NCI-H69 (cell line): ENCODE measurements at regions not wholly inside any gene's neighbourhood (a gene's known extent, or its start where the extent isn't known, plus 50 kb on each side); places are given as distances from the start of the nearest gene placed in this dataset.
"Not testable (repeated sequence)": the region's sequence is repeated elsewhere in the genome, so short reads cannot be mapped to it uniquely, and the experiment has no call there.

Experiments
- DNase-seq: peaks from one replicate; lab custom pipeline; 2025; lab: John Stamatoyannopoulos, UW

DNA sequence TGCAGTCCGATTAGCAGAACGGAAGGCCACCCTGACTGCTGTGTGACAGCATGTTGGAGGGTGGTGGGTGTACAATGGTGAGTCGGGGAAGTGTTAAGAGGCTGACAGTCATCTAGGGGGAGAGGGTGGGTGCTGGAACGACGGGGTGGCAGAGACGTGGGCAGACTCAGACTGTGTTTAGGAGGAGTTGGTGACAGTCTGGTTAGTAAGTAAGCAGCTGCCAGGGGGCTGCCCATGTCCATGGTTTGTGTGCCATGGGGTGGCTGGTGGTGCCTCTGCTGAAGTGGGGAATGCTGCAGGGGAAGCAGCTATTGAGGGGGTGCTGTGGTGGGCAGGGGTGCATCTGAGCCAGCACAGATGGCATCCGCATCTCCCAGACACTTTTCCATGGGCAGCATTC, 51.3 kb upstream of the BOD1 start:
- DNase-seq: no peak

DNA sequence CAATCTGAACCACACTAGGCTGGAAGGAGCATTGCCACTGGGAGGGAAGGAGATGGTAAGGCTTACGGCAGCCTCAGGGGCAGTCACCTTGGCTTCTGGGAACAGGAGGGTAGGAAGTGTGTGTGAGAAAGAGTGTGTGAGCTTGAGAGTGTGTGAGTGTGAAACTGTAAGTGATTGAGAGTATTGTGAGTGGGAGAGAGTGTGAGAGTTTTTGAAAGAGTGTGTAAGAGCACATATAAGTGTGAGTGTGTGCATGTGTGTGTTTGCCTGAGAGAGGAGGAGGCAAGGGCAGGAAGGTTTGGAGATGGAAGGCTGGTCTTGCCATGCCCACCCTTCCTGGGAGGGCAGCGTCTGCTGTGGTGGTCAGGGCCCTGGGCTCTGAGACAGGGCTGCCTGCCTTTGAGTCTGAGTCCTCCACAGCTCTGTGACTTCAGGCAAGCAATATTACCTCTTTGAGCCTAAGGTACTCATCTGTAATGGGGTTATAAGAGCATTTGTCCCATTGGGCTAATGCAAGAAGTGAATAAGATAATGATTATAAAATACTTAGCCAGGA, 51.9 kb upstream of the BOD1 start:
- DNase-seq: no peak

DNA sequence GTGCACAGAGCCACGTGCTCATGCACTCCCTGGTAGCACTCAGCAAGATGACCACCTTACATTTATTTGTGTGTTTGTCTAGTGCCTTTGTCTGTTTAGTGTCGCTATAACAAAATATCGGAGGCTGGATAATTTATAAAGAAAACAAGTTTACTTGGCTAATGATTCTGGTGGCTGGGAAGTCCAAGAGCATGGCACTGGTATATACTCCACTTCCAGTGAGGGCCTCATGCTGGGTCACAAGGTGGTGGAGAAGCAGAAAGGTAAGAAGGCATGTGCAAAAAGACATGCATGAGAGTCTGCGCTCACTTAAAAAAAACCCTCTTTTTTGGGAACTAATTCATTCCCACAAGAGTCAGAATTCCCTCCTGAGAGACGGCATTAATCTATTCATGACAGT, 52.5 kb upstream of the BOD1 start:
- no peak for DNase-seq

DNA sequence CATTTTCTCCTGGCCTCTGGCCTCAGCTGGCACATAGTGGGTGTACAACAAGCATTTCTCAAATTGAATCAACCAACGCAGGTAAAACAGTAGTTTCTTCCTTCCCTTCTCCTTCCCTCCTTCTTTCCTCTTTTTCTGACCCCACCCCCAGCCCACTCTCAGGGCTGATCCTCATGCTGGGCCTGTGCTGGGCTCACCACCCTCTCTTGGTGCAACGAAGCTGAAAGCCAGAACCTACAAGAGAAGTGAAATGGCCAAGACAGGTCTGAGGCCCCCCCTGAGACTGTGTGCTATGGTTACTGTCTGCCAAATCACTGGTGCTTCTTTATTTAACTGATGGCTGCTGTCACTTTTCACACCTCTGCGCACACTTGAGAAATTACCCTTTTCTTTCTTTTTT, 53.0 kb upstream of the BOD1 start:
- no peak for DNase-seq

DNA sequence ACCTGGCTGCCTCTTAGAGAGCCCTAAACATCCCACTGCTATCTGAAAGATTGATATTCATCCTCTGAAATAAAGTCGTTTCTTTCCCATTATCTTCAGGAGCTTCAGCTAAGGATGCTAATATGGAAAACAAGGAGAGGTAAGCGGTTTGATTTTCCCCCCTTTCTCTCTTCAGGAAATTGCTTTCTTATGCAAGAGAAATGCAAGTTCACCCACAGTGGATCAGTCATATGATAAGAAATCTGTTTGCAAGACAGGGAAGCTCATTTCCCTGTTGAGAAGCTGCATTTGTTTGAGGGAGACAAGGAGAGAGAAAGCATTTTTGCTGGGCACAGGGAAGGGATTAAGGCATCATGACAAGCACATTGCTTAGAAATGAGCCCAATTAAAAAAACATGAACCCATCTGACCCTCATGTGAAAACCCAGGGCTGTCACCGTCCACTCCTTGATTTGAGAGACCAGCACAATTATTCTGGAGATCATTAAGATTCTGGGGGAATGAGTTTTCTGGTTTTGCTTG, 53.7 kb upstream of the BOD1 start:
- no peak for DNase-seq

DNA sequence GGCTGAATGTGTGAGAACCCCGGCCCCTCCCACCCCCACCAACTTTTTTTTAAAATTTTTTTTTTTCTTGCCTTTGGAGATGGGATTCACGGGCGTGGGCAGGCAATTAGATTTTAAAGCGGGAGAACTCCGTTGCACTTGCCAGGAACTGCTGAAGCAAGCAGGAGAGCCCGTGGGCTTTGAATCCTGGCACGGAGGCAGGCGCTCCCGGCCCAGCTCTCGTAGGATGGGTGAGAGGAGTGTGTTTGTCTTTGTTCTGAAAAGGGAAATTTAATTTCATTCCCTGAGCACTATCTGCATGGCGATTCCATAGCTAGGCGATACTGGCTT, 54.3 kb upstream of the BOD1 start:
- DNase-seq: no peak

DNA sequence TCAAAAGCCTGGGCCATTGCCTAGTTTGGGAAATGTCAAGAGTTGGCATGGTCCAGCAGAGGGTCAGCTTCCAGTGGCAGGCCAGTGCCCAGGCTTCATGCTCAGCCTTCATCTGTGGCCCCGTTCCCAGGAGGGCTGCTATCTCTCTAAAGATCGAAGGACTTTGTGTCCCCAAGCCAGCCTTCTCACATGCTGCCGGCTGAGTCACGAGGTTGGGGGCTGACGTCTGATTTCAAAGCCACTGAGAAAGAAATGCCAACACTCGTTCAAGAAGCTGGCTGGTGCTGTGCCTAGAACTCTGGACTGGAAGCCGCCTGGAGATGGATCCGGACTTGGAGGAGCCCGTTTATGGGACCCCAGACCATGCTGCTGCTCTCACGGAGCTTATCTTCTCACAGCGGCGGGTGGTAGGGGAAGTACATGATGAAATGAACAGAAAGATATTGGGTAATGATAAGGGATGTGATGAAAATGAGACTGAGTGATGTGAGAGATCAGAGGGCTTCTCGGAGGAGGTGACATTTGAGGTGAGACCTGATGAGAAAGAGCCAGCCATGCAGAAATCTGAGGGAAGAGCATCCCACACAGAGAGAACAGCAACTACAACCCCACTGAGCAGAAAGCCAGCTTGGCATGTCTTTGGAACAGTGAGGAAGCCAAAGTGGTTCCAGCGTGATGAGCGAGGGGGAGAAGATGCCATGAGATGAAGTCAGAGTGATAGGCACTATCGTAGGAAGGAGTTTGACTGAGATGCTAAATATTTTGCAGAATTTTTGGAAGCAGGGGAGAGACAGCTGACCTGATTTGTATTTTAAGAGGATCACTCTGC, 54.9 kb upstream of the BOD1 start:
- no peak for DNase-seq

DNA sequence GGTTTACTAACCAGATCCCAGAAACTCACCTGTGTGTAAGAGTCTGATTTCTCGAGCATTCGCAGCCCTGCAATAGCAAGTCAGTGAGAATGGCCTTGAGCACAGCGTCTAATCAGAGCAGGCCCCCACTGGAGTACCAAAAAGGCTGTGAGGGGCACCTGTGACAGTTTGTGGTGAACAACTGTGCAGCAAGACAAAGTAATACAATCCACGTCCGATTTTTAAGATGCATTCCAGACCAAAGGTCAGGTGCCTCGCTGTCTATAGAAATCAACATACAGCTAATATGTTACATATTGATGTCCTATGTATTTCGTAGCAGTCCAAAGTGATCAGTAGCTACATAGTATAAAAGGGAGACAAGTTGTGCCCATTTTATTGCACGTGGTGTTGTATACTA, 55.7 kb upstream of the BOD1 start:
- DNase-seq: no peak

DNA sequence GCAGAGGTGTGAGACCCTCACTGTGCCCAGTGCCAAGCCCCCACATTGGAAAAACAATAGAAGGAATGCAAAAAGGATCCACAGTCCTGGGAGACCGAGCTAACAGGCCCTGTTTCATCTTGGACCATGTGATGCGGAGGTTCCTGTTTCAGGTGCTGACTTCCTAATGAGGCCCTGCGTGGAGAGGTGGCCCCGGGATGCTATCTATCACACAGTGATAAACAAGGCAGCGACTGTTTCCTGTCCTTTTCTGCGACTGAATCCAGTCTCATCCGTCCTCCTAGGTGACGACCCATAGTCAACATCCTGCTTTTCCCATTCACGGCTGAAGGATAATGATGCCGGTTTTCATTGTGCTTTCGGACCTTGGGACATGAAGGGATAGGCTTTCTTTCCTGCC, 56.4 kb upstream of the BOD1 start:
- no peak for DNase-seq

DNA sequence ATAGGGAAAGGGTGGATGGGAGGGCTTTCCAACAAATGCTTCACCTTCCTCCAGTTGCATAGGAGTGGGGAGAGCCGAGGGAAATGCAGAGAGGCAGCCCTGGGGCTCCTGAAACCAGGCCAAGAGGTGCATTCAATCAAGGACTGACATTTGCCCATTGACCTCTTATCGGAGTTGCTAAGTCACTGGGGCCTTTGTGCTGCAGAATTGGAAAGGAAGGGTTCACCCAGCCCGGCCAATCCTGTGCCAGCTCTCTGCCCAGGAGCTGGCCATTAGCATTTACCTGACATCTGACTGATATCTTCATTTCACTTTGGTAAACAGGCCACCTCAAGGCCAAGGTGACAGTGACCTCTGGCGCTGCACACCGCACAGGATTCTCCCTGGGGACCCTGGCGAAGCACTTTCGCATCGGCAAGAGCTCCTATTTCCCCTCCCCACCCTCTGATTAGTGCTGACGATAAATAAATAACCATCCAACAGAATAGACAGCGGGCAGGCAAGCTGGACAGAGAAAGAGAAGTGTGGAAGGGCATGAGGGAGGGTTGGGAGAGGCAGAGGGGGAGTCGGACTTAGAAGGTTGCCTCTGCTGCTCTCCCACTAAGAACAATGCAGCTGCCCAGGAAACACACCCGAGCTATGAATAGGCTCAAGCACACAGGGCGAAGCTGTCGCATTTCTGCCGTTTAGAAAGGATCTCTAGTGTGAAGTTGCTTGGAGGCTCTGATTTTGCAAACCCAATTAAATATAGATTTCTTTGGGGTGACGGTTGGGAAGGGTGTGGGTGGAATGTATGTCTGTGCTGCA, 57.0 kb upstream of the BOD1 start:
- DNase-seq: no peak

DNA sequence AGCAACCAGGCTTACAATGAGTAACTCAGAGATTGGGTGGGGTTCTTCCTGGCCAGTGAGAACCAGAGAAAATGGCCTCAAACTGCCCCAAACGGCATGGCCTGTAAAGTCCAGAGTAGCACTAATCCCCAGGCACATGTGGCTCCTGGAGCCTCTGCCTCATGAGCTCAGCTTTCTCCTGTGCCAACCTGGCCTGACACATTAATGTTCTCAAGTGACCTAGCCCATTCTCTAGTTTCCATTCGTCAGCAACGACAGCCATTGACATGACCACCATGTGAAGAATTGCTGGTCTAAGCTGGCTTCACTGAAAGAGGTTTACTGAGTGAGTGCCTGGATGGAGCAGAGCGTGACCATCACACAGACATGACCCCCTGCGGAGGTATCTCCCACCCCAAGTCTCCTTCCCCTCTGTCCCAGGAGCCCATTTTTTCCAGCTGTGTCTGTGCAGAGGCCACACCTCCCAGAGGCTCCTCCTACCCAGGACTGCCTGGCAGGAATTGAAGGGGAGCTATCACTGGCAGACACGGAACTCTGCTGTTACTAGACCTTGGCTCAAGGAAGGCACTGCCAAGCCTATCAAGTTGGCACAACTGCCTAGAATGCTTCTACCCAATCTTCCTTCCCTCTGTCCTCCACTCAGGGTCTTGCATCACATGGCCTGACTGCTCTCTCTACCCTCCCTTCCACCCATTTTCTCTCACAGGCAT, 59.0 kb upstream of the BOD1 start:
- DNase-seq: no peak

DNA sequence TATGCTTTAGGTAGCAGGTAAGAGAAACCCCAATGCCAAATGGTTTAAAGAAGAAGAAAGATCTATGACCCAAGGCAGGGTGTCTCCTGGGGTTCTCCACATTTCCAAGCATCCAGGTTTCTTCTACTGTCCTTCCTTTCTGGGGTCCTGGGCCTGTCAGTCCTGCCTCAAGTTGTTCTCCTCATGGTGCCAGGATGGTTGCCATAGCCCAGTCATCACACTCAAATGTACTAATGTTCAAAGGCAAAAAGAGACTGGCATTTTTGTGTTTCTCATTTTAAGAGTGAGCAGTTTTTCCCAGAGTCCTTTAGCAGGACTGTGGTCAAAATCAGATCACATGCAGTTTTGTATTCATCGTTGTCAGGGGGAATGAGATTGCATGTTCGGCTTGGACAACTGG, 59.9 kb upstream of the BOD1 start:
- no peak for DNase-seq

DNA sequence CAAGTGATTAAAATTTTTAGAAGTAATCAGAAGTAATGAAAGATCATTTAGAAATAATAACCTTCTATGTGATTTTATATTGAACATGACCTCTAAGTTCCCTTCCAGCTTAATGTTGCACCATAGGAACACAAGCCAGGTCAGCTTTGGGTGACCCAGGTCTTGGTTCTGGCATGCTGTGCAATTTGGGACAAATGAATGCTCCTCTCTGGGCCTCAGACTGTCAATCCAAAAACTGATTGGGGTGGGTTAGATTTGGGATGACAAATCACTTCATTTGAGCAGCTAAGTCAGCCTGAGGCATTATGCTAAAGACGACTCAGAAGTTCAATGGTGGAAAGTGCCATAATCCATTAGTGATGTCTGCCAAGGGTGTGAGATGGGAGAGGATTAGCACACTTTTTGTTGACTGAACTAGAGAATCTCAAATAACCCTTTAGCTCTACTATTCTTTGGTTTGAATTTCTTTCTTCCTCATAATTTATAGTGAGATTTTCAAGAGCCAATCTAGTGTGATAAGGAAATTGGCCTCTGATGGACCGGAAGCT, 60.7 kb upstream of the BOD1 start:
- DNase-seq: no peak

DNA sequence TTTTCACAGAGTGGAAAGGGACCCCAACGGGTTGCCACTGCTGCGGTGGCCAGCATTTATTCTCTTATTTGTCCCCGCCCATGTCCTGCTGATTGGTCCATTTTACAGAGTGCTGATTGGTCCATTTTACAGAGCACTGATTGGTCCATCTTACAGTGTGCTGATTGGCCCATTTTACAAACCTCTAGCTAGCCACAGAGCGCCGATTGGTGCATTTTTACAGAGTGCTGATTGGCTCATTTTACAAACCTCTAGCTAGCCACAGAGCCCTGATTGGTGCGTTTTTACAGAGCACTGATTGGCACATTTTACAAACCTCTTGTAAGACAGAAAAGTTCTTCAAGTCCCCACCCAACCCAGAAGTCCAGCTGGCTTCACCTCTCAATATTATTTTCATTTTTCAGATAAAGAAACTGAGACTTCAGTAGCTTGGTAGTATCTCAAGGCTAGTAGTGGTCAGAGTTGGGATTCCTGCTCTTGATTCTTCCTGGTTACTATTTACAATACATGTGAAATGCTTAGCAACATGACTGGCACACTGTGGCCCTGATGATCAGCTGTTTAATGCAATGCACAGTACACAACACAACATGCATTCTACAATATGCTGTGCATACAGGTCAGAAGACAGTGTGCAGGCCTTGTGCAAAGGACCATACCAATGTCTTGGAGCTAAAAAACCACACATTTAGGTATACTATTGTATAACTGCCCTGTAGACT, 63.6 kb upstream of the BOD1 start:
- no peak for DNase-seq

DNA sequence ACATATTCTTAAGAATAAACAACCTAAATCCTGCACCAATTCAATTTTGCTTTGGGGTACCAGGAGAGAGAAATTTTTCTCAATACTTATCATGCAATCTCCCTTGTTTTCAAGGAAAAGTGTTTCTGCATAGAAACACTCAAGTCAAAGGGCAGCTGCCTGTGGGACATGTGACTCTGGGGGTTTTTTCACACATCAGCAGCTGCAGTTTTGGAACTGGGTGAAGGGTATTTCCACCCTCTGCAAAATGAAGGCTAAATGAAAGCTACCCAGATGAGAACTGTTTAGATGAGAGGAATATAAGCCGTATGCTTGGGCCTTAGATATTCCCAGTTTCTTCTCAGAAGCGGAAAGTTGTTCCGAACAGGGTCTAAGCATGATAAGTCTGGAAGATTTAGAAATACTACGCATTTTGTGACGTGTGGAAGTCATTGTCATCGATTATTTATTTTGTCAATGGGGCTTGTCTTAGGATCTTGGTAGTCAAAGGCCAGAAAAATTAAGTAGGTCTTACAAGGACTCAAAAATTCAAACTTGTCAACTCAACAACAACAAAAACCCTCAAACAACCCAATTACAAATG, 64.3 kb upstream of the BOD1 start:
- no peak for DNase-seq

DNA sequence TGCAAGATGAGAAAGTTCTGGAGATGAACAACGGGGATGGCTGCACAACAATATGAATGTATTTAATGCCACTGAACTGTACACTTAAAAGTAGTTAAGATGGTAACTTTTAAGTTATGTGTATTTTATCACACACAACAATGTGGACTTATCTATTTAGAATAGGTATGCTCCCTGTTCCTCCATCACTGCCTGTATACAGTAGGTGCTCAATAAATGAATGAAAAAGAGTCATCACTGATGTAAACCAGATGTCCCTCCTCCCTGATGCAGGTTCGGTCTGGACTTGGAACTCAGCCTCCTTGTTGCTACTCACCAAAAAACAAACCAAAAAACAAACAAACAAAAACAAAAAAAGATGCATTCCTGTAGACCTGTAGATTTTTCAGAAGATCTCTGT, 65.9 kb upstream of the BOD1 start:
- no peak for DNase-seq

DNA sequence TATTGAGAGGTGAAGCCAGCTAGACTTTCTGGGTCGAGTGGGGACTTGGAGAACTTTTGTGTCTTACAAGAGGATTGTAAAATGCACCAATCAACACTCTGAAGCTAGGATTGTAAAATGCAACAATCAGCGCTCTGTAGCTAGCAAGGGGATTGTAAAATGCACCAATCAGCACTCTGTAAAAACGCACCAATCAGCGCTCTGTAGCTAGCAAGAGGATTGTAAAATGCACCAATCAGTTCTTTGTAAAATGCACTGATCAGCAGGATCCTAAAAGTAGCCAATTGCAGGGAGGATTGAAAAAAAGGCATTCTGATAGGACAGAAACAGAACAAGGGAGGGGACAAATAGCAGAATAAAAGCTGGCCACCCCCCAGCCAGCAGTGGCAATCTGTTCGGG, 68.1 kb upstream of the BOD1 start:
- DNase-seq: not testable (repeated sequence)

DNA sequence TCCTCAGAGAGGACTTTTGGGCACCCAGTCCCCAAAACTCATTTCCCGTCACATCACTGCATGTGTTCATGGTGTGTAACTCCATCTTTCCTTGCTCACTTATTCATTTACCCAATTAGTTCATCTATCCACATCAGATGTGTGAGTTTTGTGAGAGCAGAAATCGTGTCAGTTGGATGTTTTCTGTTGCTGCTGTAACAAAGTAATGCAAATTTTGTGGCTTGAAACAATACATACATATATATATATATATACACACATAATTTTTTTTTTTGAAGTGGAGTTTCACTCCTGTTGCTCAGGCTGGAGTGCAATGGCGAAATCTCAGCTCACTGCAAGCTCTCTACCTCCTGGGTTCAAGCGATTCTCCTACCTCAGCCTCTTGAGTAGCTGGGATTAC, 70.5 kb upstream of the BOD1 start:
- DNase-seq: no peak

DNA sequence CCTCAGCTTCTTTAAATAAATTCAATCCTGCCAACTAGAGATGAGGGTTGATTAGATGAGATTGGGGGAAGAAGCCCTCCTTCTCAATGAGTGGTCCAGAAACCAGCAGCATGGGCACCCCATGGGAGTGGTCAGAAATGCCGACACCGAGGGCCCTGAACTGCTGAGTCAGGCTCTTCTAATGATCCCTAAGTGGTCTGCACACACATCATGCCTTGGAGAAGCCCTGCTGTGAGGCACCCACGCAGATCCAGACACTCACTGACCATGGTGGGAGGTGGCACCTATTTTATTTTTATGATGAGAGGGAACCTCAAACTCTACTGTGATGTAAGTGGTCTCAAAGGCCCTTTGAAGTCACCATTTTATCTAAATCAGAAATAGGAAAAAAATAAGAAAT, 72.3 kb upstream of the BOD1 start:
- DNase-seq: no peak

DNA sequence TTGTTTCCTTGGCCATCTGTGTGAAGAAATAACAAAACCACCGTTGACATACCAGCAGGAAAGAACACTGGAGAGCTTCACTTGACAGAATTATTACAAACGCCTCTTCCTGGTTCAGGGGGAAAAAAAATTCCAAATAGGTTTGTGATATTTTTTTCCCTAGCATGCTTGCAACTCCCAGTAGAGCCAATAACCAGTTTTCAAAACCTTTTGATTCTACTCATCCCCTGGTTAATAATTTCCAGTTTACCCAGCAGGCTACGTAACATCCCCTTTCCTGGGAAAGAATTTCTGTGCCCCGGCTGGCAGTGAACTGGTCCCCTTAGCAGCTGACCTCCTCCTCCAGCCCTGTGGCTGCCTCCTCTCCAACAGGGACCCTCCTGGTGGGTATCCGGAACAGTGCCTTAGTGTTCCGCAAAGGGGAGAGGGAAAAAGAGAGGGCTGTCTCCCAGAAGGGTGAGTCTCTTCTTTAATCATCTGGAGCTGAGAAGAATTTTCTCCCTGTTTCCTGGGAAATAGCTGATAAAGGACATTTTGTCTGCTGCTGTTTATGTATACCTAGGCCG, 72.8 kb upstream of the BOD1 start:
- no peak for DNase-seq
